ENCODE measurements at regions not wholly inside any gene's neighbourhood (a gene's known extent, or its start where the extent isn't known, plus 50 kb on each side); places are given as distances from the start of the nearest gene placed in this dataset.

- DNase-seq (ENCODE audit: extremely low read depth, low read depth), result no peak
- no peak for TF ChIP-seq CTCF (IDR thresholded peaks at IDR 0.05; ENCODE audit: low read depth, low read length, missing control alignments)
- no peak overlapping the region for H3K4me3 ChIP-seq (replicated peaks; ENCODE audit: low read depth, low read length)
Observed at GRCh38 chr17:64788286-64789060, 126.4 kb upstream of the SMURF2 start.

- H3K4me3 ChIP-seq (replicated peaks; ENCODE audit: low read depth, low read length), result no peak overlapping the region
- DNase-seq (ENCODE audit: extremely low read depth, low read depth), result no peak
- TF ChIP-seq CTCF (IDR thresholded peaks at IDR 0.05; ENCODE audit: low read depth, low read length, missing control alignments), result no peak
Observed at GRCh38 chr17:64787921-64788271, 125.8 kb upstream of the SMURF2 start.

- TF ChIP-seq CTCF (IDR thresholded peaks at IDR 0.05; ENCODE audit: low read depth, low read length, missing control alignments), result no peak
- no peak for DNase-seq (ENCODE audit: extremely low read depth, low read depth)
- no peak overlapping the region for H3K4me3 ChIP-seq (replicated peaks; ENCODE audit: low read depth, low read length)
Observed at GRCh38 chr17:64787255-64787920, 125.3 kb upstream of the SMURF2 start.

GRCh38 chr17:64786337-64786736 is 124.2 kb upstream of the SMURF2 start:
- no peak for TF ChIP-seq CTCF (IDR thresholded peaks at IDR 0.05; ENCODE audit: low read depth, low read length, missing control alignments)
- no peak for DNase-seq (ENCODE audit: extremely low read depth, low read depth)
- H3K4me3 ChIP-seq (replicated peaks; ENCODE audit: low read depth, low read length), result no peak overlapping the region

- no peak overlapping the region for H3K4me3 ChIP-seq (replicated peaks; ENCODE audit: low read depth, low read length)
- DNase-seq (ENCODE audit: extremely low read depth, low read depth), result no peak
- TF ChIP-seq CTCF (IDR thresholded peaks at IDR 0.05; ENCODE audit: low read depth, low read length, missing control alignments), result no peak
Observed at GRCh38 chr17:64785011-64785421, 122.9 kb upstream of the SMURF2 start.

- TF ChIP-seq CTCF (IDR thresholded peaks at IDR 0.05; ENCODE audit: low read depth, low read length, missing control alignments), result no peak
- no peak for DNase-seq (ENCODE audit: extremely low read depth, low read depth)
- no peak overlapping the region for H3K4me3 ChIP-seq (replicated peaks; ENCODE audit: low read depth, low read length)
Observed at GRCh38 chr17:64784353-64785010, 122.4 kb upstream of the SMURF2 start.

Measured in HFF-Myc (cell line).